ENCODE measurements at regions not wholly inside any gene's neighbourhood (a gene's known extent, or its start where the extent isn't known, plus 50 kb on each side); places are given as distances from the start of the nearest gene placed in this dataset.

DNA sequence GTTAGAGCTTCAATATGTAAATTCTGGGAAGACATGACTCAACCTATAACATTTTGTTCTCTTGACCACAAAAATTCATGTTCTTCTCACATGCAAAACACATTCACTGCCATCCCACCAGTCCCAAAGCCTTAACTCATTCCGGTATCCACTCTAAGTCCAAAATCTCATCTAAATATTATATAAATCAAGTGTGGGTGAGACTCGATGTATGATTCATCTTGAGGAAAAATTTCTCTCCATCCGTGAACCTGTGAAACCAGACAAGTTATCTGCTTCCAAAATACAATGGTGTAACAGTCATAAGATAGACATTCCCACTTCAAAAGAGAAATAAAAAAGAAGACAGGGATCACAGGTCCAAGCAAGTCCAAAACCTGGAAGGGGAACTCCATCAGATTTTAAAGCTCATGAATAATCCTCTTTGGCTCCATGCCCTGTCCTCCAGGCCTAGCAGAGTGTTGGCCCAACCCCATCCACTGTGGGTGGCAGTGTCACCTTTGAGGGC lies 101.3 kb downstream of the RAD51AP2 start:
- DNase-seq: no peak
- no peaks in the 10 kb centered on the region for H3K9me3 ChIP-seq (ENCODE audit: severe bottlenecking)
- H3K27me3 ChIP-seq (ENCODE audit: insufficient read depth, low read depth, severe bottlenecking): no peaks in the 10 kb centered on the region
- TF ChIP-seq, protein P1, sequence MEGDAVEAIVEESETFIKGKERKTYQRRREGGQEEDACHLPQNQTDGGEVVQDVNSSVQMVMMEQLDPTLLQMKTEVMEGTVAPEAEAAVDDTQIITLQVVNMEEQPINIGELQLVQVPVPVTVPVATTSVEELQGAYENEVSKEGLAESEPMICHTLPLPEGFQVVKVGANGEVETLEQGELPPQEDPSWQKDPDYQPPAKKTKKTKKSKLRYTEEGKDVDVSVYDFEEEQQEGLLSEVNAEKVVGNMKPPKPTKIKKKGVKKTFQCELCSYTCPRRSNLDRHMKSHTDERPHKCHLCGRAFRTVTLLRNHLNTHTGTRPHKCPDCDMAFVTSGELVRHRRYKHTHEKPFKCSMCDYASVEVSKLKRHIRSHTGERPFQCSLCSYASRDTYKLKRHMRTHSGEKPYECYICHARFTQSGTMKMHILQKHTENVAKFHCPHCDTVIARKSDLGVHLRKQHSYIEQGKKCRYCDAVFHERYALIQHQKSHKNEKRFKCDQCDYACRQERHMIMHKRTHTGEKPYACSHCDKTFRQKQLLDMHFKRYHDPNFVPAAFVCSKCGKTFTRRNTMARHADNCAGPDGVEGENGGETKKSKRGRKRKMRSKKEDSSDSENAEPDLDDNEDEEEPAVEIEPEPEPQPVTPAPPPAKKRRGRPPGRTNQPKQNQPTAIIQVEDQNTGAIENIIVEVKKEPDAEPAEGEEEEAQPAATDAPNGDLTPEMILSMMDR (IDR thresholded peaks at IDR 0.05; ENCODE audit: low read depth, low read length): no peak
- no peaks in the 10 kb centered on the region for H3K36me3 ChIP-seq
- H3K4me3 ChIP-seq (ENCODE audit: low read depth, low read length): no peak overlapping the region
- H3K27ac ChIP-seq: no peak overlapping the region

DNA sequence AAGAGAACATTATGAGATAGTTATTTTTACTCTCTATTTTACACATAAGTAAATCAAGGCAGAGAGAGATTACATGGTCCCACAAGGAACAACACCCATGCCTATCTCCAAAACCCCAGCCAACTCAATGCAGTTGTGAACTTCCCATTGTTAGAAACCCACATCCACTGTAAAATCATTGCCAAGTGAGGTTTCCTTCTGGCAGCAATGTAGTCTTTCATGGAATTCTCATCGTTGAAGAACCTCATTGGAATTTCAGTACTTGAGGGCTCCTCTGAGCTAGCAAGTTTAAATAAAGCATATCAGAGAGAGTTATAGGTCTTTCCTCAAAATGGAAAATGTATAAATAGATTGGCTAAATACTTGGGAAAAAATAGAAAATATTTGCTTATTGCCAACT lies 105.2 kb downstream of the RAD51AP2 start:
- Histone ChIP-seq H3K36me3 (no peaks in the 10 kb centered on the region), H3K27ac (no peak overlapping the region), H3K27me3 (ENCODE audit: insufficient read depth, low read depth, severe bottlenecking) (no peaks in the 10 kb centered on the region), H3K4me3 (ENCODE audit: low read depth, low read length) (no peak overlapping the region), H3K9me3 (ENCODE audit: severe bottlenecking) (no peaks in the 10 kb centered on the region)
- DNase-seq: no peak
- TF ChIP-seq, protein P1 (IDR thresholded peaks at IDR 0.05; ENCODE audit: low read depth, low read length): no peak

DNA sequence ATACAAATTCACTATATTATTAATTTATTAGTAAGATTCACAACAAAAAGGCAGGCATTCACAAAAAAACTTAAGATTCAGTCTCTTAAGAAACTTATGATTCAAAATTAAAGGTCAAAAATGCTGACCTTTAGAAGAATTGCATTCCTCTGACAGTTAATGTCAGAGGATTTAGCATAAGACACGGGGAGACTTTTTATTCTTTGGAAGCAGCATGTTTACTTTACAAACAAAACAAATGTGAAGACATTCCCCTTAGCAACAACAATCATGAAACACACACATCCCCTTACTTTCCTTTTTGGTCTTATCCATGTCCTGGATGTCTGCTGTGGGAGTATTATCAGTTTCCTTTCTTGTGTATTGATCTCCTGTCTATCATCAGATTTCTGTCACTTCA lies 117.1 kb downstream of the RAD51AP2 start:
- no peak overlapping the region for H3K4me3 ChIP-seq (ENCODE audit: low read depth, low read length)
- no peaks in the 10 kb centered on the region for H3K27me3 ChIP-seq (ENCODE audit: insufficient read depth, low read depth, severe bottlenecking)
- H3K36me3 ChIP-seq: no peaks in the 10 kb centered on the region
- TF ChIP-seq, protein P1 (IDR thresholded peaks at IDR 0.05; ENCODE audit: low read depth, low read length): no peak
- peaks cover 9% of the 10 kb centered on the region for H3K9me3 ChIP-seq (ENCODE audit: severe bottlenecking)
- H3K27ac ChIP-seq: no peak overlapping the region
- DNase-seq: no peak

DNA sequence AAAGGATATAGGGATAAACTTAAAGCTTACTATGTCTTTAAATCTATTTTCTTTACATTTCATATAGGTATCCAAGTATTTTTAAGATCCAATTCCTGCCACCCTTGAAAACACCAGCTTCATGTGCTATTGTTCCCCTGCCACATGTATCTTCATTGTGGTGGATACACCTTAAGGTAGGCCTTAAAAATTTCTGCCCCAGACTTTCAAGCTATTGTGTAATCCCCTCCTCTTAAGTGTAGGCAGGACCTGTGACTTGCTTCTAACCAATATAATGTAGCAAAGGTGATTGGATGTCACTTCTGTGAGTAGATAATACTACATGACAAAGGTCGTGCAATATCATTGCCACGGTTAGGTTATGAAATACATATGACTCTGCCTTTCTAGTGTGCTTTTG lies 119.5 kb downstream of the RAD51AP2 start:
- H3K27ac ChIP-seq: no peak overlapping the region
- peaks cover 9% of the 10 kb centered on the region for H3K9me3 ChIP-seq (ENCODE audit: severe bottlenecking)
- DNase-seq: no peak
- TF ChIP-seq, protein P1 (IDR thresholded peaks at IDR 0.05; ENCODE audit: low read depth, low read length): no peak
- no peak overlapping the region for H3K4me3 ChIP-seq (ENCODE audit: low read depth, low read length)
- no peaks in the 10 kb centered on the region for H3K36me3 ChIP-seq
- H3K27me3 ChIP-seq (ENCODE audit: insufficient read depth, low read depth, severe bottlenecking): no peaks in the 10 kb centered on the region

DNA sequence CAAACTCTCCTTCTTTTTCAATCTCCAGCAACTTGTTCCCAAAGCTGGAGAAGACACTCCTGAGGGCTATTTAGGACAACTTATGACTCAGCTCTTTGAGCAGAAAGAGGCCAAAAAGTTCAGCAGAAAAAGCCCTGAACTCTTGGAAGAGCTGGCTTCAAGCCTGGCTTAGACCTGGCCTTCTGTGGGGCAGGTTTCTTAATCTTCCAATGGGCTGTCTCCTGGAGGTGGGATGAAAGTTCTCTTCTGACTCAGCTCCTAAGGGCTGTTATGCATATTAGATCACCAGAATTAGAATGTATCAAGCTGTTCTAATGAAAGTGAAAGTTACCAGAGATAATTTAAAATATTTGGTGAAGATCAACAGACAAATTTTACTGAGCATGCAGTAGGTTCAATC lies 129.4 kb downstream of the RAD51AP2 start:
- TF ChIP-seq, protein P1 (IDR thresholded peaks at IDR 0.05; ENCODE audit: low read depth, low read length): no peak
- Histone ChIP-seq H3K9me3 (ENCODE audit: severe bottlenecking) (no peaks in the 10 kb centered on the region), H3K36me3 (no peaks in the 10 kb centered on the region), H3K4me3 (ENCODE audit: low read depth, low read length) (no peak overlapping the region), H3K27me3 (ENCODE audit: insufficient read depth, low read depth, severe bottlenecking) (no peaks in the 10 kb centered on the region), H3K27ac (no peak overlapping the region)
- DNase-seq: no peak

DNA sequence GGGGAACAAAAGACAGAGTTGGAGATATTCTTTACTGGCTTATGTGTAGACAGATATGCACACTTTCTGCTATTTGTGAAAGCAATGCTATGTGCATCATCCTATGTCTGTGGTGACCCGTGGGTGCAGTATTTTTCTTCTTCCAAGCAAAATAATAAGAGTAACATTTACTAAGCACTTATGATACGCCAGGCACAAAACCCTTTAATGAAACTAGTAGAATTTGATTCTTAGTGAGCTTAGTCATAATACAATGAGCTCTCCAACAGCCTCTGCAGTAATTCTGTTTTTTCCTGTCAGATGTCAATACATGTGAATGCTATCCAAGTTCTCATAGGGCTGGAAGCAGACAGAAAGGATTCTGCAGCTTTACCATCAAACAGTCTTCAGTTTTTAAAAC lies 130.6 kb downstream of the RAD51AP2 start:
- H3K27me3 ChIP-seq (ENCODE audit: insufficient read depth, low read depth, severe bottlenecking): no peaks in the 10 kb centered on the region
- no peak overlapping the region for H3K4me3 ChIP-seq (ENCODE audit: low read depth, low read length)
- H3K36me3 ChIP-seq: no peaks in the 10 kb centered on the region
- DNase-seq: no peak
- H3K27ac ChIP-seq: no peak overlapping the region
- no peaks in the 10 kb centered on the region for H3K9me3 ChIP-seq (ENCODE audit: severe bottlenecking)
- TF ChIP-seq, protein P1 (IDR thresholded peaks at IDR 0.05; ENCODE audit: low read depth, low read length): no peak

All from WERI-Rb-1 (cell line).